Fibroblast of villous mesenchyme (primary cell): ENCODE measurements at regions not wholly inside any gene's neighbourhood (a gene's known extent, or its start where the extent isn't known, plus 50 kb on each side); places are given as distances from the start of the nearest gene placed in this dataset.

Experiments
- DNase-seq: peaks from one replicate; pipeline ENCODE4 v3.0.0-alpha.2; 2010; ENCODE audit warnings: low read depth
- H3K4me3 ChIP-seq: 2 replicates; pipeline ENCODE4 v1.5.1; 2011; ENCODE audit warnings: low read depth, mild to moderate bottlenecking, low read length
- CTCF ChIP-seq: IDR thresholded peaks from 2 replicates; pipeline ENCODE4 v1.5.1; 2012; ENCODE audit warnings: low read depth, mild to moderate bottlenecking, low read length; ENCODE audit not compliant: insufficient read depth

DNA sequence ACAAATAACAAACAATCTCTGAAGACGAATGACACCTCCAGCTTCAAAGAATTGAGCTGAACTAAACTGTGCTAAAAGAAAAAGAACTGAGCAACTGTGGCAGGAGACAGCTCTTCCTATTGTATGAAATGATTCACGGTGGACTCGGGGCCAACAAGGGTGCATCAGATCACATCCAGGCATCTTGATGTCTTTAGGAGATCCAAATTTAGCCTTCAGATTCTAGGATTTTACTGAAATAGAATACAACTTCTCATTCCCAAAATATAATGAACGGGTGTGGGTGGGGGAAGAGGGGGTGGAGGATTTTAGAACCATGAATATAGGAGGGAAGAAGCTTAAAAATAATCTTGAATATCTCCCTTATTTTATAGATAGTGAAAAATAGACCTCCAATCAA is 631.8 kb downstream of the ELAVL2 start:
- no peak for TF ChIP-seq CTCF
- no peak for DNase-seq
- H3K4me3 ChIP-seq: no peak overlapping the region

- TF ChIP-seq CTCF: no peak
- DNase-seq: no peak
- no peak overlapping the region for H3K4me3 ChIP-seq
Observed at GRCh38 chr9:23215688-23216087, 610.4 kb downstream of the ELAVL2 start.

DNA sequence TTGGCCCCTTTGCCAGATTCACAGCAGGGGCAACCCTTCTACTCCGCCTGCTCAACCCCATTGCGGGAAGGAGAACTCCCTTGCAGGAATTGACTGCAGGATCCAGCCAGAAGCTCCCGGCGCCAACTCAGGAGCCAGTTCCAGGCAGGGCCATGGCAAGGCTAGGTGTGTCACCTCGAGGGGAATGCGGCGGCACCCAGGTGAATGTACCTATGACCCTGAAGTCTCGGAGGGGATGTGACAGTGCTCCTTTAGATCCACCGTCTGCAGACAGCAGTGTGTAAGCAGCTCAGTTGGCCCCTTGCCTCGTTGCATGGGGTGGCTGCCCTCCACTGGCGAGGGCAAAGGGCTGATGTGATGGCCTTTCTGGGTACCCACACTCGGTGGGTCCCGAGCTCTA is 606.6 kb downstream of the ELAVL2 start:
- H3K4me3 ChIP-seq: no peak overlapping the region
- no peak for TF ChIP-seq CTCF
- no peak for DNase-seq

DNA sequence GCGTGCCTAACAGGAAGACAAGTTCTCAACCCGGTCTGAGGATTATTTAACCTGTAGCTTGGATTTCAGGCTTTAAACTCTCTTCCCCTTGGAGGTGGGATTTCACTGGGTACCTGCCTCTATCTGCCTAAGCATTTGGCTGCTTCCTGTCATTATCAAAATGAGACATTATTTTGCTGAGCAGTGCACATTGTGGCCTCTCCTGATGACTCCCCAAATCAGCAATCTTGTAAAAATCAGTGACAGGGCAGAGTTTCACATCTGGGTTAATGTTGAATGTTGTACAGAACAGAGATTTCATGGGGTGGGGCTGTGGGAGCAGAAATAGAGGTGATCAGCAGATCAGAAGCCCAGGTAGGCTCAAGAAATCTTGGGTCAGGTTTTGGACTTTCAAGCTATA is 605.9 kb downstream of the ELAVL2 start:
- H3K4me3 ChIP-seq: no peak overlapping the region
- DNase-seq: no peak
- no peak for TF ChIP-seq CTCF

DNA sequence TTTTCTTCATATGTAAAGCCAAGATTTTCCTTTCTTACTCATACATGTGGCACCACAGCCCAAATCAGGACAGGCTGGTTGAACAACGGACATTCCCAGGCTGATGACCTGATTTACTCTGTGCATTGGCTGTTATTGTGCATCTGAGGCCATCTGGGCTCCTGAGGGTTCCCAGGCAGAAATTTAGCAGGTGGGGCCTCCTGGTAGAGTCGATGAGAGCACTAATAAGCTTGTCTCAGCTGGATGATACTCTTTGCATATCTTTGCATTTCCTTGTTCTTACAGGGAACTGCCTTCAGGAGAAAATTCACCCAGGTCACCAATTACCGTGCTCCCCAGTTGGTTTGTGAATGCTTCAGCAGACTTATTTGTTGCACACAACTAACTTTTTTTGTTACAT is 605.1 kb downstream of the ELAVL2 start:
- no peak for DNase-seq
- H3K4me3 ChIP-seq: no peak overlapping the region
- TF ChIP-seq CTCF: no peak

DNA sequence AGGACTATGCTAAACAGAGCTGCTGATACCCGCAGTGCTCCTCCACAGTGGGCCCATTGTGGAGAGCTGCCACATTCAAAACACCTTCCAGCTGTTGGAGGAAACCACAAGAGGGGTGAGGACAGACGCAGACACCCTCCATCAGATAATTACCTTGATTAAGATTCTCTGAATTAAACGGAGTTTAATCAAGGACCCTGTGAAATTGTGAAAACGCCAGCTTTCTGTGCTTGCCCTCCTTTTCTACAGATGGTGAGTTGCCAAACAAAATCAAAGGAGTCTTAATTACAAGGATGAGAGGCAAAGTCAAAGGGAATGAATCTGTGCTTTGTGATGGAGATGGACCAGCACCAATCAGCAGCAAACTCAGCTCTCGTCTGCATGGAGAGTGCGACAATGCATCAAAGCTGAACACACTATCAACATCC is 596.1 kb downstream of the ELAVL2 start:
- H3K4me3 ChIP-seq: no peak overlapping the region
- no peak for TF ChIP-seq CTCF
- no peak for DNase-seq

DNA sequence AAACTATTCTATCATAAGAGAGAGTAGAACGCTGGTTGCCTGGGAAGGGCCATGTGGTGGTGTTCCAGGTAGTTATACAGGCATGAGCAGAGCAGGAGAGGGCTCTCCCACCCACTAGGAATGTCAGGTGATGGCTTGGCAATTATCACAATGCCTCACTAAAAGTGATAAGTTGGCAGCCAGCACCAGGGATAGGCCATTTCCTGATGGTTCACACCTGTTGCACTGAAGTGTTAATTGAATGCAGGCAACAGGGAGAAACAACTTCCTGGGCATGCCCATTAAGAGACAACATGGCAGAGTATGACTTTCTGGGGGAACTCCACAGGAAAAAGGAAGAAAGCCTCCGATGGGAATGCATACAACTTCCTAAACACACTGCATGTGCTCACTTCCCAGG is 593.2 kb downstream of the ELAVL2 start:
- TF ChIP-seq CTCF: no peak
- no peak for DNase-seq
- no peak overlapping the region for H3K4me3 ChIP-seq
